ENCODE measurements at regions not wholly inside any gene's neighbourhood (a gene's known extent, or its start where the extent isn't known, plus 50 kb on each side); places are given as distances from the start of the nearest gene placed in this dataset.

- 45% methylated on average over 4 of the region's 4 CpGs for WGBS (ENCODE audit: low lambda C conversion rate)
- no peak overlapping the region for H3K9ac ChIP-seq
Measured at GRCh38 chr10:117635826-117636225, 93.3 kb downstream of the EMX2 start.

More at GRCh38 chr10:117635826-117636225, 93.3 kb downstream of the EMX2 start:
- H3K79me2 ChIP-seq (ENCODE audit: insufficient read depth): no peaks in the 10 kb centered on the region
- H2AFZ ChIP-seq (ENCODE audit: low read depth): no peak overlapping the region
- H3K9me3 ChIP-seq: no peaks in the 10 kb centered on the region; the same call in 1 of the 2 replicates
- DNase-seq: no peak
- no peaks in the 10 kb centered on the region for H3K4me1 ChIP-seq (ENCODE audit: control insufficient read depth in 1 of 2, insufficient read depth in 2 of 2, low read depth in 1 of 2, low read length in 1 of 2)
- H3F3A ChIP-seq (replicated peaks; ENCODE audit: insufficient read depth): no peaks in the 10 kb centered on the region
- H3K9me2 ChIP-seq: no peaks in the 10 kb centered on the region
- no peaks in the 10 kb centered on the region for H4K20me1 ChIP-seq (ENCODE audit: insufficient read depth)
- no peaks in the 10 kb centered on the region for H3K36me3 ChIP-seq (replicated peaks in 1 of 2; ENCODE audit: control insufficient read depth in 1 of 2, insufficient read depth in 2 of 2, low read length in 1 of 2)
- no peak overlapping the region for H3K4me2 ChIP-seq
- ChIA-PET POLR2A (no interaction called here), CTCF (interaction anchor here (0.9 kb wide), 1 partner anchor 139 kb away, joined by 3 read pairs; no protein-coding TSS in a partner anchor)
- H3K27me3 ChIP-seq (ENCODE audit: insufficient read depth): no peaks in the 10 kb centered on the region
- TF ChIP-seq NFIC (IDR thresholded peaks at IDR 0.05; ENCODE audit: borderline replicate concordance): no peak
- TF ChIP-seq FOXJ3 (CRISPR knock-in tag; IDR thresholded peaks at IDR 0.05): no peak
- TF ChIP-seq MXI1 (IDR thresholded peaks at IDR 0.05; ENCODE audit: low read depth, low read length): no peak
- TF ChIP-seq EZH2phosphoT487 (IDR thresholded peaks at IDR 0.05; ENCODE audit: borderline replicate concordance, low read depth): no peak
- no peak for TF ChIP-seq IRF3 (IDR thresholded peaks at IDR 0.05; ENCODE audit: low read depth, low read length)
- TF ChIP-seq MEF2A (IDR thresholded peaks at IDR 0.05; ENCODE audit: borderline replicate concordance, low read depth): no peak
- no peak for TF ChIP-seq RCOR1 (IDR thresholded peaks at IDR 0.05; ENCODE audit: low read length)
- TF ChIP-seq SMC3 (IDR thresholded peaks at IDR 0.05; ENCODE audit: low read depth, low read length): no peak
- no peak for TF ChIP-seq RAD21 (IDR thresholded peaks at IDR 0.05; ENCODE audit: low read length)
- no peak for TF ChIP-seq TEAD4 (IDR thresholded peaks at IDR 0.05; ENCODE audit: borderline replicate concordance, insufficient read depth)
- TF ChIP-seq RXRA (IDR thresholded peaks at IDR 0.05; ENCODE audit: borderline replicate concordance, low read depth): no peak
- TF ChIP-seq YY1 (IDR thresholded peaks at IDR 0.05; ENCODE audit: low read depth): no peak
- TF ChIP-seq CTCF (IDR thresholded peaks at IDR 0.05): no peak
- no peak for TF ChIP-seq RFX5 (IDR thresholded peaks at IDR 0.05; ENCODE audit: low read length)
- TF ChIP-seq, protein P1, sequence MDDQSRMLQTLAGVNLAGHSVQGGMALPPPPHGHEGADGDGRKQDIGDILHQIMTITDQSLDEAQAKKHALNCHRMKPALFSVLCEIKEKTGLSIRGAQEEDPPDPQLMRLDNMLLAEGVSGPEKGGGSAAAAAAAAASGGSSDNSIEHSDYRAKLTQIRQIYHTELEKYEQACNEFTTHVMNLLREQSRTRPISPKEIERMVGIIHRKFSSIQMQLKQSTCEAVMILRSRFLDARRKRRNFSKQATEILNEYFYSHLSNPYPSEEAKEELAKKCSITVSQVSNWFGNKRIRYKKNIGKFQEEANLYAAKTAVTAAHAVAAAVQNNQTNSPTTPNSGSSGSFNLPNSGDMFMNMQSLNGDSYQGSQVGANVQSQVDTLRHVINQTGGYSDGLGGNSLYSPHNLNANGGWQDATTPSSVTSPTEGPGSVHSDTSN (IDR thresholded peaks at IDR 0.05): no peak
- no peak for TF ChIP-seq REST (IDR thresholded peaks at IDR 0.05; ENCODE audit: low read depth, low read length)
- no peak for TF ChIP-seq POLR2AphosphoS5 (IDR thresholded peaks at IDR 0.05; ENCODE audit: low read depth, low read length)
- TF ChIP-seq EP300 (IDR thresholded peaks at IDR 0.05; ENCODE audit: borderline replicate concordance in 1 of 2, low read depth in 1 of 2, low read length in 1 of 2): no peak
- TF ChIP-seq ELF1 (IDR thresholded peaks at IDR 0.05): no peak
- no peak overlapping the region for H3K27ac ChIP-seq (ENCODE audit: low read depth in 2 of 2, low read length in 1 of 2)
- no peak overlapping the region for H3K4me3 ChIP-seq (ENCODE audit: low read depth in 2 of 2, low read length in 1 of 2)

All from SK-N-SH (cell line).